Endothelial cell of umbilical vein (primary cell): ENCODE measurements at regions not wholly inside any gene's neighbourhood (a gene's known extent, or its start where the extent isn't known, plus 50 kb on each side); places are given as distances from the start of the nearest gene placed in this dataset.

Experiments
- BruUV-seq: library from RNA; stranded (reverse); fragments of 400-500 nt; replicated peaks from 2 replicates; lab custom pipeline; 2021; lab: Mats Ljungman, UMichigan
- CTCF ChIA-PET: fragments of 300-600, 350-600 bp; sonication (Branson Sonifier 250); formaldehyde crosslinking; loops from one replicate; lab custom pipeline; 2021; ENCODE audit warnings: antibody characterized with exemption, inconsistent platforms; lab: Charles Lee
- POLR2A ChIA-PET: fragments of 300-600, 350-600 bp; sonication (Branson Sonifier 250); formaldehyde crosslinking; loops from one replicate; lab custom pipeline; 2021; ENCODE audit warnings: antibody characterized with exemption, inconsistent platforms; lab: Charles Lee
- DNase-seq: peaks from one replicate; pipeline ENCODE4 v3.0.0-alpha.2; 2011; ENCODE audit warnings: low read depth, low spot score
- FAIRE-seq: peaks from 2 replicates; lab custom pipeline; 2011; peaks lifted over from hg19 to GRCh38; lab: Jason Lieb, UNC
- H2AFZ ChIP-seq: 2 replicates; pipeline ENCODE4 v1.6.0; 2012; ENCODE audit warnings: low read depth, low read length, control low read depth, inconsistent platforms
- H3K27ac ChIP-seq: 2 replicates; pipeline ENCODE4 v1.5.1; 2011; ENCODE audit warnings: low read depth, mild to moderate bottlenecking, control low read depth, low read length, moderate library complexity; ENCODE audit not compliant: insufficient read depth
- H3K27me3 ChIP-seq, 2 experiments: 2 replicates each; pipeline versions ENCODE4 v1.6.0 to v1.6.1; 2011; ENCODE audit warnings: low read length in 2 of 2, mixed read lengths in 1 of 2; ENCODE audit not compliant: control insufficient read depth in 2 of 2, insufficient read depth in 2 of 2
- H3K36me3 ChIP-seq, 2 experiments: 2 replicates in 1 of 2; 3 replicates in 1 of 2; pipeline ENCODE4 v1.5.1; 2011; ENCODE audit warnings: low read length in 2 of 2, mild to moderate bottlenecking in 1 of 2, moderate library complexity in 1 of 2; ENCODE audit not compliant: control insufficient read depth in 2 of 2, insufficient read depth in 2 of 2; ENCODE audit errors: extremely low read depth in 1 of 2
- H3K4me1 ChIP-seq: 3 replicates; pipeline ENCODE4 v1.5.1; 2011; ENCODE audit warnings: mild to moderate bottlenecking, low read length; ENCODE audit not compliant: control insufficient read depth, insufficient read depth; ENCODE audit errors: extremely low read depth
- H3K4me2 ChIP-seq: 2 replicates; pipeline ENCODE4 v1.6.1; 2011; ENCODE audit warnings: low read length, control low read depth, mixed read lengths; ENCODE audit not compliant: insufficient read depth
- H3K4me3 ChIP-seq, 3 experiments: fragments of 200-600 bp in 1 of 3; sonication (generic), shearing (Covaris generic) in 1 of 3; replicated peaks in 1 of 3; 2 replicates each; pipeline ENCODE4 v1.5.1; 2011 to 2016; ENCODE audit warnings: control low read depth in 3 of 3, low read length in 3 of 3, mild to moderate bottlenecking in 2 of 3, inconsistent platforms in 1 of 3, low read depth in 1 of 3, moderate library complexity in 1 of 3; ENCODE audit not compliant: insufficient read depth in 1 of 3
- H3K79me2 ChIP-seq: 2 replicates; pipeline ENCODE4 v1.6.0; 2012; ENCODE audit warnings: low read length, inconsistent platforms; ENCODE audit not compliant: control insufficient read depth, insufficient read depth
- H3K9ac ChIP-seq: replicated peaks from 2 replicates; pipeline ENCODE3; 2011; ENCODE audit warnings: low read length, control low read depth; ENCODE audit not compliant: insufficient read depth; ENCODE audit errors: extremely low read depth
- H3K9me1 ChIP-seq: replicated peaks from 3 replicates; pipeline ENCODE4 v1.6.0; 2011; ENCODE audit warnings: mild to moderate bottlenecking, low read length; ENCODE audit not compliant: control insufficient read depth, insufficient read depth; ENCODE audit errors: extremely low read depth
- H3K9me3 ChIP-seq: replicated peaks from 2 replicates; pipeline ENCODE4 v1.5.1; 2012; ENCODE audit warnings: low read length, inconsistent platforms; ENCODE audit not compliant: control insufficient read depth, insufficient read depth
- H4K20me1 ChIP-seq: replicated peaks from 2 replicates; pipeline ENCODE3; 2011; ENCODE audit warnings: mild to moderate bottlenecking, low read length; ENCODE audit not compliant: control insufficient read depth, insufficient read depth; ENCODE audit errors: extremely low read depth
- EZH2 ChIP-seq: IDR thresholded peaks from 2 replicates; pipeline ENCODE4 v1.6.1; 2012; ENCODE audit warnings: borderline replicate concordance, low read depth, mild to moderate bottlenecking, moderate library complexity, low read length, inconsistent platforms; ENCODE audit not compliant: severe bottlenecking
- FOS ChIP-seq: IDR thresholded peaks from 2 replicates; pipeline ENCODE4 v1.6.1; 2011; ENCODE audit warnings: mild to moderate bottlenecking, low read length, moderate library complexity, borderline replicate concordance; ENCODE audit not compliant: insufficient read depth
- GATA2 ChIP-seq: IDR thresholded peaks from 2 replicates; pipeline ENCODE4 v1.7.0; 2011; ENCODE audit warnings: low read depth, mild to moderate bottlenecking, moderate library complexity, mixed read lengths, low read length; ENCODE audit not compliant: insufficient read length, insufficient read depth
- JUN ChIP-seq: IDR thresholded peaks from 2 replicates; pipeline ENCODE4 v1.6.1; 2011; ENCODE audit warnings: borderline replicate concordance, low read depth; ENCODE audit not compliant: insufficient read length, insufficient read depth
- MYC ChIP-seq: IDR thresholded peaks from one replicate; pipeline ENCODE4 v1.6.1; 2011; ENCODE audit warnings: mild to moderate bottlenecking, low read depth, low read length
- POLR2A ChIP-seq: IDR thresholded peaks from 2 replicates; pipeline ENCODE4 v1.6.1; 2012; ENCODE audit warnings: low read depth, mild to moderate bottlenecking, control low read depth, low read length
- POLR2AphosphoS5 ChIP-seq: IDR thresholded peaks from 2 replicates; pipeline ENCODE4 v1.6.1; 2012; ENCODE audit warnings: low read depth, mild to moderate bottlenecking, control low read depth, low read length, moderate library complexity; ENCODE audit not compliant: insufficient read depth
- dilution Hi-C: fragments of 300-500 bp; cut with MboI; formaldehyde crosslinking; loops from one replicate; pipeline ENCODE4 v1.15.0; 2019; ENCODE audit warnings: low sequenced_read_pairs; ENCODE audit not compliant: extremely low pct_ligation_motif_present
- intact Hi-C: fragments of 100-400 bp; cut with micrococcal nuclease; formaldehyde crosslinking; loops from one replicate; pipeline ENCODE4 v1.10.0; 2022
- TF ChIP-seq, protein P1 (sequence below): IDR thresholded peaks from 2 replicates; pipeline ENCODE4 v1.6.1; 2011; ENCODE audit not compliant: insufficient read depth, insufficient read length
- TF ChIP-seq, protein P2 (sequence below), 2 donors: IDR thresholded peaks; 1 replicate in 1 of 2; 2 replicates in 1 of 2; pipeline ENCODE4 v1.5.1; 2011; ENCODE audit warnings: low read length in 2 of 2, mild to moderate bottlenecking in 2 of 2, moderate library complexity in 2 of 2, control low read depth in 1 of 2, inconsistent platforms in 1 of 2, low read depth in 1 of 2; ENCODE audit not compliant: insufficient read depth in 1 of 2; ENCODE audit errors: extremely low read depth in 1 of 2

DNA sequence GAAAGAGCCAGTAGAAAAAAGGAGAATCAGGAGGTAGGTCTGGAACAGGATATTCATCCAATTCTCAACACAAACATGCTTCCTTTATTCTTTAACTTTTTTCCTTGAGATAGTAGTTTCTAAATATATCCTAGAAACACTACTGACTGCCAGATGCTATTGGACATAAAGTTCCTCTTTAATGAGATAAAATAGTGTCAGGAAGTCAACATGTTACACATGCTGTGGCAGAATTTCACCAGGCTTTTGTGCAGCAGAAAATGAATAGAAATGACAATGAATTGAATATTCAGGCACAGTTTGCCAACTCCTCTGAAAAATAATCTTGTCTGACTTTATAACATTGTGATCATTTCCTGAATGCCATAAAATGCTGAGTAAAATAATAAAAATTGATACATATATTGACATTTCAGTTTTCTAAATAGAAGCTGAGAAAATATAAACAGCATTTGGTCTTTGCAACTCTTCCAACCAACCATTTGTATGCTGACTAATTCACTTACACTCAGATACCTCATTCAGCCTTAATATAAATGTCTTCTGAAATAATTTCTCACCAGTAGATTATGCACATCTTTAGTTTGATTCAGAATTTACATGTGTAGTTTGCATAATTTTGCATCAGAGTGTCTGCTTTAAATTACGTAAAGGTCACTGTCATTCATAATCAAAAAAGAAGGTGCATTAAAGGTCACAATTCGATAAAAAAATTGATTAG, 486.1 kb upstream of the ADGRL2 start:
- Histone ChIP-seq H3K4me1 (no peaks in the 10 kb centered on the region), H3K79me2 (no peaks in the 10 kb centered on the region), H3K36me3 (no peaks in the 10 kb centered on the region), H3K4me2 (no peak overlapping the region), H2AFZ (no peak overlapping the region), H3K9ac (no peak overlapping the region), H4K20me1 (no peaks in the 10 kb centered on the region), H3K27me3 (peaks cover 0 to 1% of the 10 kb centered on the region in 2 experiments), H3K9me3 (no peaks in the 10 kb centered on the region), H3K27ac (no peak overlapping the region), H3K9me1 (no peaks in the 10 kb centered on the region), H3K4me3 (no peak overlapping the region)
- DNase-seq (no peak), FAIRE-seq (peak; percentile 87)
- intact Hi-C loops (no loop called here), dilution Hi-C loops (no loop called here)
- ChIA-PET POLR2A (no interaction called here), CTCF (no interaction called here)
- TF ChIP-seq FOS (no peak), POLR2AphosphoS5 (no peak), EZH2 (no peak), JUN (no peak), GATA2 (no peak), POLR2A (no peak), MYC (no peak)
- TF ChIP-seq, protein P1, sequence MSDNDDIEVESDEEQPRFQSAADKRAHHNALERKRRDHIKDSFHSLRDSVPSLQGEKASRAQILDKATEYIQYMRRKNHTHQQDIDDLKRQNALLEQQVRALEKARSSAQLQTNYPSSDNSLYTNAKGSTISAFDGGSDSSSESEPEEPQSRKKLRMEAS: no peak
- TF ChIP-seq, protein P2, sequence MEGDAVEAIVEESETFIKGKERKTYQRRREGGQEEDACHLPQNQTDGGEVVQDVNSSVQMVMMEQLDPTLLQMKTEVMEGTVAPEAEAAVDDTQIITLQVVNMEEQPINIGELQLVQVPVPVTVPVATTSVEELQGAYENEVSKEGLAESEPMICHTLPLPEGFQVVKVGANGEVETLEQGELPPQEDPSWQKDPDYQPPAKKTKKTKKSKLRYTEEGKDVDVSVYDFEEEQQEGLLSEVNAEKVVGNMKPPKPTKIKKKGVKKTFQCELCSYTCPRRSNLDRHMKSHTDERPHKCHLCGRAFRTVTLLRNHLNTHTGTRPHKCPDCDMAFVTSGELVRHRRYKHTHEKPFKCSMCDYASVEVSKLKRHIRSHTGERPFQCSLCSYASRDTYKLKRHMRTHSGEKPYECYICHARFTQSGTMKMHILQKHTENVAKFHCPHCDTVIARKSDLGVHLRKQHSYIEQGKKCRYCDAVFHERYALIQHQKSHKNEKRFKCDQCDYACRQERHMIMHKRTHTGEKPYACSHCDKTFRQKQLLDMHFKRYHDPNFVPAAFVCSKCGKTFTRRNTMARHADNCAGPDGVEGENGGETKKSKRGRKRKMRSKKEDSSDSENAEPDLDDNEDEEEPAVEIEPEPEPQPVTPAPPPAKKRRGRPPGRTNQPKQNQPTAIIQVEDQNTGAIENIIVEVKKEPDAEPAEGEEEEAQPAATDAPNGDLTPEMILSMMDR (IDR thresholded peaks at IDR 0.05; ENCODE audit: extremely low read depth in 1 of 2, insufficient read depth in 1 of 2, low read depth in 1 of 2, low read length in 2 of 2): no peak
- no TSS peak for BruUV-seq
